Mucosa of gallbladder (tissue), 1 donor: ENCODE measurements at regions not wholly inside any gene's neighbourhood (a gene's known extent, or its start where the extent isn't known, plus 50 kb on each side); places are given as distances from the start of the nearest gene placed in this dataset.

Source experiments
- DNase-seq: peaks from one replicate; pipeline ENCODE4 v3.0.0-alpha.2; 2020; ENCODE audit warnings: low spot score
- donor health status: DM: no; HTN: no; CAD: no.

DNA sequence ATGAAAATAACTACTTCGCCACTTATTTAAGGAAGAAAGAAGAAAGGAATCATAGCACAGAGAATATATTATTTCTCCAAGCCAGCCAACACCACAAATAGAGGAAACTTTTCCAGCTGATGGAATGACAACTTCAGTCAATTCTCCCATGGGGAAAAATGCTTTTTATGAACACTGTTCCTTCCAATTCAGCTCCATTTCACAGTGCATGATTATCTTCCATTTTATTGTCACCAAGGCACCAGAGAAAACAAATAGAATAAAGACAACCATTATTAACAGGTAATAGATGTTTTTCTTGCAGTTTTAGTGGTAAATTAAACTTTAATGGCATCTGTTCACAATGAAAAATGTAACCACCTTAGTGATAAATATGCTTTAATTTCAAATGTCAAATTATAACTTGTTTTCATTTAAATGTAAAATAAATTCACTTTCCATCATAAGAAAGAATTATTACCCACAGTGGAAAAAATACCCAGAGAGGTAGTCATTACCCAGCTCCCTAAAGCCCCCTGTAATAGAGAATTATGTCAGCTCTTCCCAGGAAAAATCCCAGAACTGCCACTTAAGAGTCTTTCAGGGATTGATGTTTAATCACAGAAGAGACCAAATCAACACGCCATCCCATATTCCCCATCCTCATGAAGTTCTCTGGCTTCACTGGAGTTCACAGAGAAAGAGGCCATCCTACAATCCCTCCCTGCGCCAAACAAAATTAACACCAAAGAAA, 828.3 kb upstream of the TMEM132C start:
- DNase-seq, result no peak

DNA sequence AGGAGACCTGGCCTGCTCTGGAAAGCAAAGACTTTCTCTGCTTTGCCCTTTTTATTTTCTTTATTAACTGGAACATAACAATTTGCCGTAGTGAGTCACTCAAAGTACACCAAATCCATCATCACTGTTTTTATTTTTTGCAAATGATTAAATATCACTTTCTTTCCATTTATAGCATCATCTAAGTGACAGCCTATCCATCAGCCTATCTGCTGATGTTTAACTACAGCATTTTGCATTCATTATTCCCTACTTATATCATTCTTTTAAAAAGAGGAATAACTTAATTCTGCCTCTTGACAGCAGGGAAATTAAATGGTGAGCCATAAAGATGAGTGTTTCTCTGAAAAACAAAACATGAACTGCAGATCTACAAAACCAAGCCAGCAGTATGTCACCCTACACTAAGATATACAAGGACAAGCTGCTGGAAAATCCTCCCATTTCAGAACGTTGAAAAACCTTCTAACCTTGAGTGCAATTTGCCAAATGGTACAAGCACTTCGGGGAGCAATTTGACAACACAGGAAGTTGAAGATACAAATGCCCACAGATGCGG, 821.3 kb upstream of the TMEM132C start:
- DNase-seq, result no peak

DNA sequence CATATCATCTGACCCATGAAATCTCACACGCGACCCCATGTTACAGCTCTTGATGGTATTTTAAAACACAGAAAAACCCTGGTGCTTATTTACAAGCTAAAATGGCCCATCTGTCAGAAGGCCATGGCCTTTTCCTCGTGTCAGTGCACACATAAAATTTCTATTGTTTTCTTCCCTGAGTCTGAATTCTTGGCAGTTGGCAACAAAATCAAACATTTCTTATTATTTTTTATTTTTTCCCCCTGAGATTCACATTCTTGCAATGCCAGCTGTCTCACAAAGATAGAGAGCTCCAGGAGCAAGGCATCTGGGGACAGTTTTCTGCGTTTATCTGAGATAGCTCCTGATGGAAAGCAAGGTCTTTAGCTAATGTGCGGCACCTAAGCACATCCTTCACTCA, 818.1 kb upstream of the TMEM132C start:
- no peak for DNase-seq

DNA sequence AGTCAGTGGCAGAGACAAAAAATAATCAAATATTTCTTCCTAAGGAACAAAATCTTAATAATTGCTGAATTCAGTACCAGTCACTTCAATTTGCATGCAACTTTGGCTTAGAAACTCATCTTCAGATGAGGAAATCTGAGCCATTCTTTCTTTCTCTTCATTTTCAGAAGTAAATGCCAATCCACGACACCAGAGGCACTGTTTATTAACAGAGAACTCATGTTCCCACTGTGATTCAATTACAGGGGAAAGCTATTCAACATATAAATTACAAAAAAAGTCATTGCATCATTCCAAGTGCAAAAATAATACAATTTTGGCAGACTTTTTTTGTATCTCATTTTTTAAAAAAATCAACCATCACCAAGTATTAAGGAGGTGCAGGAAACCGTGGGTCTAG, 816.1 kb upstream of the TMEM132C start:
- DNase-seq, result no peak

DNA sequence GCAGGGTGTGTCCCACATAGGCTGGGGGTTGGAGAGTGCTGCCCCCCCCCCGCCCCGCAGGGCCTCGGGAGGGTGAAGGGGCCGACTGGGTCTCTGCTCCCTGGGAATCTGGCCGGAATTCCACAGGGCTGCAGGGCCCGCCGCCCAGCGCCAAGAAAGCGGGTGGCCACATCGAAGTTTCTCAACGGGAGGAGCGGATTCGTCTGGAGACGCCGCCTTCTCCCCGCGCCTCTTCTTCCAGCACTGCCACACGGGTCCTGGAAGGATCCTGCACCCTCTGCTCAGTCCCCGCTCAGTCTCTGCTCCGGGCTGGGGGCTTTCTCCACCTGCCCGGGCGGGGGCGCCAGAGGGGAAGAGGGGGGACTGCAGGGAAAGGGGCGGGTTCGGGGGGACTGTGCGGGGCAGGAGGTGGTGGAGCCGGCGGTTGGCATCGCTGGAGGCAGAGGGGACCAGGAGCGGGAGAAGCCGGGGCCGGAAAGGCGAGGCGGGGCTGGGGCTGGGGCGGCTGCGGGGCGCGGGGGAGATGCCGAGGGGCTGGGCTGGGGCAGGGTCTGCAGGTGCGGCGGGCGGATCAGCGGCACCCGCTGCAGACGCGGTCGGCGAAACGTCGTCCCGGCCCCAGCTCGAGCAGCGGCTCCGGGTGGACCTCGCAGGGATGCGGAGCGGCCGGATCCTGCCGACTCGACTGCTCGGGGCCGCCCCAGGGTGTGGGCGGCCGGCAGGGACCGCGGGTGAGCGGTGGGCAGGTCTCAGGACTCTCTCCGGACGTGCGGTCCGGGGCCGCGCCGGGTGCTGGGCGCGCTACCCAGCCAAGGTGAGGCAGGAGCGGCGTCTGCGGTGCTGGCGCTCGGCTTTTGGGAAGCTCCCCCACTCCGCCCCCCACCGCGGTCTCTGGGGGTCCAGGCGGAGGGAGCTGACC, 811.4 kb upstream of the TMEM132C start:
- DNase-seq, result no peak

DNA sequence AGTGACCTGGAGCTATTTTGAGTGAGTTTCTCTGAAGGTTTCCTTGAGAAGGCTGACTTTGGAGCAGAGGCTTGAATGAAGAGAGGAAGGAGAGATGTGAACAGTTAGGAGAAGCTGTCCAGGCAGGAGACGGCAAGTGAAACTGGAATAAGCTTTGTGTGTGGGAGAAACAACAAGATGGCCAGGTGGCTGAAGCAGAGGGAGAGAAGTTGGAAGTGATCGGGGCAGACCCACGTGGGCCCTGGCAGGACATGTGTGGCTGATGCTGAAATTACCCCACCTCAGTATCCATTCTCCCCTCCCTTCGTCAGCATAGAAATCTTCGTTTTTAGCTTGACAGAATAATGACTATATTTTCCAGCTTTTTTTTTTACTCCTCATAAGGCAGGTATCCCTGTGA, 809.2 kb upstream of the TMEM132C start:
- DNase-seq, result no peak

DNA sequence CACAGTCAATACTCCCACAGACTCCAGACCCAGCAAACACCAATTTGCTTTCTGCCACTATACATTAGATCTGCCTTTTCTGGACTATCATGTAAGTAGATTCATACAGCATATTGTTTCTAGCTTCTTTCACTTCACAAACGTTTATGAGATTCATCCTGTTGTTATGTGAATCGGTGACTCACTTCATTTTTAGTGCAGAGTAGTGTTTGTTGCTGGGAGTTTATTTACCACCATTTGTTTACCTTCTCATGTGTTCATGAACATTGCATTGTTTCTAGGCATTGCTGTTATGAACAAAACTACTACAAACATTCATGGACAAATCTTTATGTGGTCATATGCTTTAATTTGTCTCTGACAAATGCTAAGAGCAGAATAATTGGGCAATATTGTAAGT, 807.8 kb upstream of the TMEM132C start:
- DNase-seq, result no peak

DNA sequence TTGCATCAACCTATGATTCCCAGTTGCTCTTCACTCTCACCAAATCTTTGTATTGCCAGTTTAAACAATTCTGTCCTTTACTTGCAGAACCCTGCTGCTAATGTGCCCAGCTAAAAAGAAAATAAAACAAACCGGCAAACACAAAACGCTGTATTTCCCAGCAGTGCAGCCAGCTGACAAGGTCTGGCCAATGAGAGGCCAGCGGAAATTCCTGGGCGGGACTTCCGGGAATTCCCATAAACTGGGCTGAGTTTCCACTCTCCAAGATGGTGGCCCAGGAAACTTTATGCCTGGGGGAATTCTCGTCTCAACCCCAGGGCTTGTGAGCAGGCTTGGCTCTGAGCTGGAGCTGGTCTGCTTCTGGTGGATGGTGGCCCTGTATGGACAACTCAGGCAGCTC, 807.3 kb upstream of the TMEM132C start:
- DNase-seq, result no peak

DNA sequence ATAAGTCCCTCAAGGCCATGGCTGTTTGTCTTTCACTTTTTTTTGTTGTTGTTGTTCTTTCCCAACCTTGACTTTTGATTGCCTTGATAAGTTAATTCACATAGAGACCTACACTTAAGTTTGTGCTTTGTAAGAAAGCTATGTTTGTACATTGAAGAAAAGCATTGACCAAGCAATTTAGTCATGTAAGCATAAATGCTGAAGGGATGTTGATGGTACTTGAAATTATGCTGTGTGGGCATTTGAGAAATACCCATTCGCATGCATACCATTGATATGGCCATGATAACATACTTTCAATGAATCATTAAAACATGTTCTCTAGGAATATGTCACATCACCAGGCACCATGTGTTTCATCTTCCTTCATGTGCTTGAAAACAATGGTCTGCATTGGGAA, 803.7 kb upstream of the TMEM132C start:
- no peak for DNase-seq

DNA sequence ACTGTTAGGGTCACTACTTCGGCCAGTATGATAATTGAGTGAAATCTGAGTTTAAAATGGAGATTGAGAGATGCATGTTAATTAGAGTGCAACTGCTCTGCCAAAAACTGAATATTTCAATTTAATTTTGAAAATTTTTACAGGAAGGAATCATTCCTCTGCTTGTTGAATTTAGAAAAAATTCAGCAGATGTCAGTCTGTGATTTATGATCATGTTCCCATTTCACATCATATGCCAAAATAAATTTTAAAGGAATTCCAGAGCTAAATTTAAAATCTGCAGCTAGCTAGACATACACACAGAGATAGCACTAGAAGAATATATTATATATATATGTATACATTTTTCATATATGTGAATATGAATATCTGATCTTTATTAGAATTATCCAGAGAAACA, 797.6 kb upstream of the TMEM132C start:
- DNase-seq, result no peak

DNA sequence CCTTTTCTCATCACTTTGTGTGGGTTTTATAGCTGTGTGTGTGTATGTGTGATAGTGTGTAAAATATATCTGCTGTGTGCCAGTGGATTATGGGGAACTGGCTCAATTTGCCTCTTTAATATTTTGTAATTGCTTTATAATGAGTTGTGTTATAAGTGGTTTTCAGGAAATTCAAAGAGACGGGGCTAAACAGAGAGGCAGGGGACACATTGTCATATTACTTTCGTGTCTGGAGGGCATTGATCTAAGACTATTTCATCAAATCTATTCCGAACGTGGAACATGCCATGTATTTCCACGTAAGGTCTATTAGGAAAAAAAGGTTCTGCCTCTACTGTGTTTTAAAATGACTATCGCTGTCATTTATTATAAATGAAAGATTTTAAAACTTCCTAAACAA, 793.2 kb upstream of the TMEM132C start:
- no peak for DNase-seq

DNA sequence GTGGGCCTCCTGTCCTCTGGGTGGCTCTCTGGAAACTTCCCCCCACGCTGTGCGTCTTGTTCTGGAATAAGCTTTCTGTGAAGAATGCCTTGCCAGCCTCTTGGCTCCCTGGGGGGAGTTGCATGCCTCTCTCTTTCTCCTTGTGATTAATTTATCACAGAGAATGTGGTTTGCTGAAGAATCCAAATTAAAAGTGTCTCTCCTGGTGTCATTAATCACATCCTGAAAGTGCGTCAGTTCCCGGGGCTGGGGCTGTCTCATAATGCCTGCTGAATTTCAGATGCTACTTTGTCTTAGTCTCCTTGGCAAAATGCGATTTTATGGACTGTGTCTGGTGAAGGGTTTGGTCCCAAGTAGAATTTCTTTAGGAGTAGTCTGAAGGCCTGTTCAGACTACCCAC, 787.7 kb upstream of the TMEM132C start:
- no peak for DNase-seq

DNA sequence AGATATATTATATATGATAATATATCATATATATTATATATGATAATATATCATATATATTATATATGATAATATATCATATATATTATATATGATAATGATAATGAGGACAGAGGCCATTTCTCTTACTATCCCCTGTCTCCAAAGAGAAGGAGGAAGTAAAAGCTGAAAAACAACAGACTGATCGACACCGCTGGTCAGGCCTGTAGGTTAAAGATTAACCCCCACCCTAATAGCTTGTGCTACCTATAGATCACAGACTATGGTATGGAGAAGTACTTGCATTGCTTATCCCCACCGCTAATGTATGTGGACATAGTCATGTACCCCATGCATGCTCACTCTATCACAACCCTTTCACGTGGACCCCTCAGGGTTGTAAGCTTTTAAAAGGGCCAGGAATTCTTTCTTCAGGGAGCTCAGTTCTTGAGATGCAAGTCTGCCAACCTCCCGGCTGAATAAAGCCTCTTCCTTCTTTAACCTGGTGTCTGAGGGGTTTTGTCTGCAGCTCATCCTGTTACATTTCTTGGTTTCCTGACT, 786.1 kb upstream of the TMEM132C start:
- no peak for DNase-seq

DNA sequence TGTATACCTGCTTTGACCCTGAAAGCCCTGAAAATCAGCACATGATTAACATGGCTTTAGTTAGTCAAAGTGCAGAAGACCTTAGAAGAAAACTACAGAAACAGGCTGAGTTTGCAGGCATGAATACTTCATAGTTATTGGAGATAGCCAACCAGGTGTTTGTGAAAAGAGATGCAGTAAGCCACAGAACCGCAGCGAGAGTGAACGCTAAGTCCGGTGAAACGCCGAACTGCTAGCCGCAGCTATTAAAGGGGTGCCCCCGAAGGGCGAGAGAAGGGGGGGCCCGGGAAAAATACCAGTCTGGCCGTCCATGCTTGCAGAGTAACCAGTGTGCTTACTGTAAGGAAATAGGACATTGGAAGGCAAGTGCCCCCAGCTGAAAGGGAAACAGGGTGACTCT, 784.0 kb upstream of the TMEM132C start:
- no peak for DNase-seq

DNA sequence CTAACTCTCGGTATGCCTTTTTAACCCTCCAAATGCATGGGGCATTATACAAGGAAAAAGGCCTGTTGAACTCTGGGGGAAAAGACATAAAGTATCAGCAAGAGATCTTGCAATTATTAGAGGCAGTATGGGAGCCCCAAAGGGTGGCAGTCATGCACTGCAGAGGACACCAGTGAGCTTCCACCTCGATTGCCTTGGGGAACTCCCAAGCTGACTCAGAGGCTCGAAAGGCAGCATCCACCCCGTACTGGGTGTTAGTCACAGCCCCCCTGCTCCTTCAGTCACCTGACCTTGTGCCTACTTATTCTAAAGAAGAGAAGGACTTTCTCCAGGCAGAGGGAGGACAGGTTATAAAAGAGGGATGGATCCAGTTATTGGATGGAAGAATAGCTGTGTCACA, 781.4 kb upstream of the TMEM132C start:
- DNase-seq, result peak; percentile 35

DNA sequence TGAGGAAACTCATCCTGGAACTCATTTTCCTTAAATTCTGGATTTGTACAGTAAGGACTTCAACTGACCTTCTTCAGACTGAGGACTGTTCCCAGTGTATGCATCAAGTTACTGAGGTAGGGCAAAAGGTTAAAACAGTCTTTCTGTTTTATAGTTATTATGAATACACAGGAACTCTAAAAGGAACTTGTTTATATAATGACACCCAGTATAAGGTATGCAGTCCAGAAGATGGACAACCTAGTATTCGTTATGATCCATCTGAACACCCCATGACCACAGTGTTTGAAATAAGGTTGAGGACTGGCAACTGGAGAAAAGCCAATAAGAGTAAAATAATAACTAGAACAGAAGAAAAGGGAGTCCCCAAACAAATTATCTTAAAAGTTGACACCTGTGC, 779.9 kb upstream of the TMEM132C start:
- DNase-seq, result no peak

DNA sequence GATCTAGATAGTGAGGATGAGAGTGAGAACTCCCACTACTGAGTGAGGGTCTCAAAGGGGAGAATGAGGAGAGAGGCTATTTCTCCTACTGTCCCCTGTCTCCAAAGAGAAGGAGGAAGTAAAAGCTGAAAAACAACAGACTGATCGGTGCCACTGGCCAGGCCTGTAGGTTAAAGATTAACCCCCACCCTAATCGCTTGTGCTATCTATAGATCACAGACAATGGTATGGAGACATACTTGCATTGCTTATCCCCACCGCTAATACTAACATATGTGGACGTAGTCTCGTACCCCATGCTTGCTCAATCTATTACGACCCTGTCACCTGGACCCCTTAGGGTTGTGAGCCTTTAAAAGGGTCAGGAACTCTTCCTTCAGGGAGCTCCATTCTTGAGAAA, 777.9 kb upstream of the TMEM132C start:
- peak; percentile 42 for DNase-seq

DNA sequence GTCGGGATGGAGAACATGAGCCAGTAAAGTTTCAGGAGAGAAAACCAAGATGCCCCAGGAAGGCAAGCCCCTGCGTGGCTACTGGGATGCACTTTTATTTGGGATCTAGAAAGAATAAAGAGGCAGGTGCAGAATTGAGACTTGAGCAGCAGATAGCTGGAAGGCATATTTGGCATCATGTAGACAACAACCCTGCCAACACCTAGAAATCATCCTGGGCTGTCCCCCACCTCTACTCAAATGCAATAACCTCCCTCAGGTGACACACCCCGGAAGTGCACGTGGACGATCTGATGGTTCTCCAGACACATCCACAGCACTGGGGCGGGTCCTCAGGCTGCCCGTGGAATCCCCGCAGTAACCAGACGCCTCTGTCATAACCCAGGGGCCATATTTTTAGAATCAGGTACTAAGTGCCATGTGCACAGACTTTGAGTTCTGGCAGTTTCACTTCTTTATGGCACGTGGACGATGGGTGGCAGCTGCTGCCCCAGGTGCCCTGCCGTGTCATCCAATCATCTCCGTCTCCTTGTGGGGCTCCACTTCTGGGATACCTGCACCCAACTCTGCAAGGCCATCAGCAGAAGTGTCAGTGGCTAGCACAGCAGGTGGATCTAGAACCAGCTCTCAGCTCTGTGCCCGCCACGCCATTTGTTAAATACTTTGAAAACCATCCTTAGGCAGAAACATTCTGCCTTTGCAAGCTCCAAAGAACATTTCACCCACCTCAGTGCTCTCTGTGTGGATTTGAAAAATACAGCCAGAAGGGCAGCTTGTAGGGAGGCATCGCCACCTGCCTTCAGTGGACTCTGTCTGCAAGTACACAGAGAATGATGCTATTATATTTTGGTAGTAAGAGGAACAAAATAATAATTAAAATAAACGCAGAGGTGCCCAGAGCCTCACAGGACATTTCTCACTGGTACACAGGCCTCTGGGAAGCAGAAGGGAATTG, 771.7 kb upstream of the TMEM132C start:
- DNase-seq, result no peak

DNA sequence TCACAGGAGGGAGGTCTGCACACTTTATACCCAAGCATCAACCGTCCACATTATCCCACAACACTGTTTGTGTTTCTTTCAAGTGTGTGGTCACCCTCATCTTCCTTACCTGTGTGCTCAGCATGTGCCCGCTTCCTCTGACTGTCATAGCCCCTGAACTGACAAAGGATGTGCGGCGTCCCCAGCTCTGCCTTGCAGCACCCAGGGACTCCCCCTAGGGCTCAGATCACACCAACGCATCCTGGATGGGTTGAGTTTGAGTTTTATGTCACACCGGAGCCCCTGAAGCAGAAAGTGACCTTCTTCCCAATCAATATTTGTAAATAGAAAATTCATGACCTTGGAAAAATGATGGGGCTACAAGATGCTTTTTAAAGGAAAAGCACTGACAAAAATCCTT, 770.7 kb upstream of the TMEM132C start:
- DNase-seq, result no peak

DNA sequence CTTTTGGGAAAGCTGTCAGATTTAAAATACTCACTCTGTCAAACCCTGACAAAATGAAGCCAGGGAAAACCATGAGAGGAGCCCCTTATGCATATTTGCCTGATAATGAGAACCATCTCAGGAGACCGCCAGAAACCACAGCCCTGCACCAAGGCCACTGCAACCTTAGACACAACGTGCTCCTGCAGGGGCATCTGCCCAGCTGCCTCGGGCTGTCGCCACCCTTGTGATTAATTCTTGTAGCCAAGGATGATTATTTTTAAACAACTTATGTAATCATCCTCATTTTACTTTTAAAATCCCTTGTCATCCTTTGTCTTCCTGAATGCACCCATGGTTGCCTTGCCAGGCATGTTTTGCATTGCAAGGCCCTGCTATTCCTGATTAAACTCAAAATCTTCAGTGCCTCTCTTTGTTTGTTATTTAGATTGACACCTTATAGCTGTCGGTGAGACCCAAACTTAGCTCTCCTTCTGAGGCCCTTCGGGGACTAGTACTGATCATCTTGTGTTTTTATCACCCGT, 766.4 kb upstream of the TMEM132C start:
- DNase-seq, result no peak

DNA sequence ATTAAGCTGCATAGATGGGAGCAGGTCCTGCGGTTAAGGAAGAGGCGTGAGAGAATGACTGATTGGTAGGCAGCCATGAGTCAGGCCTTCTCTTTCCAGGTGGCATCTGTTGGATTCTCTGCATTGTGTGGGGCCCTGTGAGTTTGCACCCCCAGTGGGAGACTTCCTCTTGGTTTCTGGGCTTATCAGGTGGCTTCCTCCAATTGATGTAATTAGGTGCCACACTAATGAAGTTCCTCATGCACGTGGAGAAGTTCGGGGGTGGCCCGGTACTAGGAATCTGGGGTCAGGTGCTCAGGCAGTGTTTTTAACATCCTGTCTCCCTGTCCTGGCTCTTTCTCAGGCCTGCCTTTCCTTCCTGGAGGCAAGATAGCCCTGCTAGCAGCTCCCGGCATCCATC, 765.1 kb upstream of the TMEM132C start:
- DNase-seq, result no peak
